ENCODE measurements at regions not wholly inside any gene's neighbourhood (a gene's known extent, or its start where the extent isn't known, plus 50 kb on each side); places are given as distances from the start of the nearest gene placed in this dataset.

DNA sequence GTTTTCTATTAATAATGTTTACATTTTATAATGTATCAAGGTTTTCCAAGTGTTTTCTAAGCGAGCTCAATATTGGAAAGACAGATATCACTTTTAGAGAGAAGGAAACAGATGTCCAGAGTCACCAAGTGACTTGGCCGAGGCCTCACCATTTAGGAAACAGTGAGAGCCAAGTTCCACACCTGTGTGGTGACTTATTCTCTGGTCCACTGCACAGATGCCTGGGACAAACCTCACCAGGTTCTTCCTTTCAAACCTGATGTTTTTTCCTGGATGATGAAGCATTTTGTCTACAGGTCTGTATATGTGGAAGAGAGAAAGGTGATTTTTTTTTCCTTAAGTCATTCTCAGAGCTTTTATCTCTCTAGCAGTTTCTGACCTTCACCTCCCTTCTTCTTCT lies 280.7 kb downstream of the LPIN1 start:
- TF ChIP-seq EP300 (IDR thresholded peaks at IDR 0.05) (no peak), POLR2AphosphoS5 (IDR thresholded peaks at IDR 0.05) (no peak), POLR2A (IDR thresholded peaks at IDR 0.05) (no peak)
- Histone ChIP-seq H3K27ac (no peak overlapping the region), H3K27me3 (no peaks in the 10 kb centered on the region), H3K4me3 (no peak overlapping the region), H3K4me1 (no peaks in the 10 kb centered on the region), H3K9me3 (no peaks in the 10 kb centered on the region), H3K36me3 (no peaks in the 10 kb centered on the region)
- WGBS = 71% methylated on average over 2 of the region's 2 CpGs
- no peak for DNase-seq (ENCODE audit: low spot score in 2 of 2)

DNA sequence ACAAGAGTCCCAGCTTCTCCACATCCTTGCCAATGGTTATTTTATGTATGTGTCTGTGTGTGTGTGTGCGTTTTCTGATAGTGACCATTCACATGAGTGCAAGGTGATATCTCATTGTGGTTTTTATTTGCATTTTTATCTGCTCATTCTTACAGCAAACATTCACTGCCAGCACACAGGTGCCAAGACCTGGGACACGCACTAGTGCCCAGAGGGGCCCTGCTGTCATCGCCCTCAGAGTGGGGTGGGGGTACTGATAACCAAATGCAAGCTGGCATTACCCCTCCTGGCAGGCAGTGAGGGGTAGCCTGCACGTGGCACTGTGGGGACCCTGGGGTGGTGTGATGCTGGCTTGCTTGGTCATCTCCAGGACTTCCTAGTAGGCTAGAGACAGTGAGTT lies 285.4 kb downstream of the LPIN1 start:
- TF ChIP-seq, protein P1, sequence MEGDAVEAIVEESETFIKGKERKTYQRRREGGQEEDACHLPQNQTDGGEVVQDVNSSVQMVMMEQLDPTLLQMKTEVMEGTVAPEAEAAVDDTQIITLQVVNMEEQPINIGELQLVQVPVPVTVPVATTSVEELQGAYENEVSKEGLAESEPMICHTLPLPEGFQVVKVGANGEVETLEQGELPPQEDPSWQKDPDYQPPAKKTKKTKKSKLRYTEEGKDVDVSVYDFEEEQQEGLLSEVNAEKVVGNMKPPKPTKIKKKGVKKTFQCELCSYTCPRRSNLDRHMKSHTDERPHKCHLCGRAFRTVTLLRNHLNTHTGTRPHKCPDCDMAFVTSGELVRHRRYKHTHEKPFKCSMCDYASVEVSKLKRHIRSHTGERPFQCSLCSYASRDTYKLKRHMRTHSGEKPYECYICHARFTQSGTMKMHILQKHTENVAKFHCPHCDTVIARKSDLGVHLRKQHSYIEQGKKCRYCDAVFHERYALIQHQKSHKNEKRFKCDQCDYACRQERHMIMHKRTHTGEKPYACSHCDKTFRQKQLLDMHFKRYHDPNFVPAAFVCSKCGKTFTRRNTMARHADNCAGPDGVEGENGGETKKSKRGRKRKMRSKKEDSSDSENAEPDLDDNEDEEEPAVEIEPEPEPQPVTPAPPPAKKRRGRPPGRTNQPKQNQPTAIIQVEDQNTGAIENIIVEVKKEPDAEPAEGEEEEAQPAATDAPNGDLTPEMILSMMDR (IDR thresholded peaks at IDR 0.05) = no peak
- no peak for TF ChIP-seq POLR2AphosphoS5 (IDR thresholded peaks at IDR 0.05)
- TF ChIP-seq EP300 (IDR thresholded peaks at IDR 0.05) = no peak
- no peak for TF ChIP-seq POLR2A (IDR thresholded peaks at IDR 0.05)
- 84% methylated on average over 4 of the region's 4 CpGs for WGBS
- no peak for DNase-seq (ENCODE audit: low spot score in 2 of 2)
- H3K36me3 ChIP-seq = no peaks in the 10 kb centered on the region
- H3K9me3 ChIP-seq = no peaks in the 10 kb centered on the region
- H3K27me3 ChIP-seq = no peaks in the 10 kb centered on the region
- H3K4me1 ChIP-seq = no peaks in the 10 kb centered on the region
- no peak overlapping the region for H3K4me3 ChIP-seq
- no peak overlapping the region for H3K27ac ChIP-seq

DNA sequence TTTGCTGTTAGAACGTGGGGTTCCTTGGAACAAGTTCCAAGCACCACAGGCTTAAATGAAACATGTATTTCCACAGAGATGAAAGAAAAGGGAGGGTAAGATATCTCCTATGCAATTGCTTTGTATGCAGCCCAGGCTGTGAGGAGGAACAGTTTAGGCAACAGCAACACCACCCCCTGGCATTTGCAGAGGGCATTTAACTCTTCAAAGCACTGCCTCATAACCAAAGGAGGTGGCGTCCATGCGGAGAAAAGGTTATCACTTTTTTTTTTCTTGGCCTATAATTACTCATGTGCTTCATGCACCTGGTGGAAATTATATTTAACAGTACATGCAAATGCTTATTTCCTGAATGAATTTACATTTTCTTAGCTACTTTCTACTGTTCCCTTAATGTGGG lies 286.0 kb downstream of the LPIN1 start:
- Histone ChIP-seq H3K4me3 (no peak overlapping the region), H3K9me3 (no peaks in the 10 kb centered on the region), H3K27me3 (no peaks in the 10 kb centered on the region), H3K36me3 (no peaks in the 10 kb centered on the region), H3K27ac (no peak overlapping the region), H3K4me1 (no peaks in the 10 kb centered on the region)
- TF ChIP-seq POLR2A (IDR thresholded peaks at IDR 0.05) (no peak), POLR2AphosphoS5 (IDR thresholded peaks at IDR 0.05) (no peak), EP300 (IDR thresholded peaks at IDR 0.05) (no peak)
- TF ChIP-seq, protein P1 (IDR thresholded peaks at IDR 0.05) = no peak
- WGBS = 56% methylated on average over 3 of the region's 3 CpGs
- DNase-seq (ENCODE audit: low spot score in 2 of 2) = no peak

DNA sequence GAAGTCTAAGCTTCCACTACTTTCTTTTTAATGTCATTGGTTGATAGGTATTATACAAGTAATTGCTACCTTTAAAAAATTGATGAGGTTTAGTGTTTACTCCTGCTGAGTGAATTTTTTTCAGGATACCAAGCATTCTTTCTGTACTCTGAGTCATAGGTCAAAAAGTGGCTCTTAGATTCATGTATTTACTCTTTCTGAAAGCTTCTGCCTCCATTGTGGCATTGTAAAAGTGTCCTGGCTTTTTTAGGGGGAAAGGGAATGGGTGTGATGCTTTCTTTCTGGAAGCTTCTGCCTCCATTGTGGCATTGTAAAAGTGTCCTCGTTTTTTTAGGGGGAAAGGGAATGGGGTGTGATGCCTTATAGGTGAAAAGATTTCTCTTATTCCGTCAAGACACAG lies 286.5 kb downstream of the LPIN1 start:
- no peak for TF ChIP-seq EP300 (IDR thresholded peaks at IDR 0.05)
- no peak for TF ChIP-seq POLR2A (IDR thresholded peaks at IDR 0.05)
- TF ChIP-seq, protein P1 (IDR thresholded peaks at IDR 0.05) = no peak
- Histone ChIP-seq H3K27me3 (no peaks in the 10 kb centered on the region), H3K27ac (no peak overlapping the region), H3K9me3 (no peaks in the 10 kb centered on the region), H3K4me3 (no peak overlapping the region), H3K4me1 (no peaks in the 10 kb centered on the region), H3K36me3 (no peaks in the 10 kb centered on the region)
- DNase-seq (ENCODE audit: low spot score in 2 of 2) = no peak
- 72% methylated on average over 2 of the region's 2 CpGs for WGBS

DNA sequence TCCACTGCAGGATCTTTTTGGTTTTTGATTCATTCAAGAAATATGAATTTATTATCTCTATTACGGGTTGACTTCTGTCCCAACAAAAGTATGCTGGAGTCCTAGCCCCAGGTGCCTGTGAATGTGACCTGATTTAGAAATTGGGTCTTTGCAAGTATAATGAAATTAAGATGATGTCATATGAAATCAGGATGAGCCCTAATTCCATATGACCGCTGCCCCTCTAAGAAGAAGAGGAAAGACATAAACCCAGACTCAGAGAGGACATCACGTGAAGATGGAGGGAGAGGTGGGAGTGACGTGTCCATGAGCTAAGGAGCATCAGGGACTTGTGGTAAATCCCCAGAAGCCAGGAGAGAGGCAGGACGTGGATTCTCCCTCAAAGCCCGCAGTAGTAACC lies 287.1 kb downstream of the LPIN1 start:
- Histone ChIP-seq H3K27me3 (no peaks in the 10 kb centered on the region), H3K9me3 (no peaks in the 10 kb centered on the region), H3K27ac (no peak overlapping the region), H3K4me1 (no peaks in the 10 kb centered on the region), H3K4me3 (no peak overlapping the region), H3K36me3 (no peaks in the 10 kb centered on the region)
- WGBS = 95% methylated on average over 6 of the region's 6 CpGs
- TF ChIP-seq EP300 (IDR thresholded peaks at IDR 0.05) (no peak), POLR2A (IDR thresholded peaks at IDR 0.05) (no peak), POLR2AphosphoS5 (IDR thresholded peaks at IDR 0.05) (no peak)
- TF ChIP-seq, protein P1 (IDR thresholded peaks at IDR 0.05) = no peak
- DNase-seq (ENCODE audit: low spot score in 2 of 2) = no peak

DNA sequence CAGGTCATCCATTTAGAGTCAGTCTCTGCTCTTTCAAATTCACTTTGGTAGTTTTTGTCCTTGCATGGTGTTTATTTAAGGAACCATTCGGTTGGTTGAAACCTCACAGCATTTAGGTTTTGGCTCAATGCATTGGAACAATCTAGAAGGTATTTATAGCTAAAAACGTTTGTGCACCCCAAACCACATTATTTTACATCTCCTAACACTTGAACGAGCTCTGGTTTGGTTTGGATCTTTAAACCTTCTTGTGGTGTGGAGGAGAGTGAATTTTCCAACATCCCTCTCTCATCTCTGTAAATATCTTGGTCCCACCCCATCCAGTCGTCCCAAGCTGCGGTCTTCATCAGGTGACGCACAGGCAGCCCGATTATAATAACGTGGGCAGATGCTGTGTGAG lies 287.9 kb downstream of the LPIN1 start:
- WGBS = 83% methylated on average over 8 of the region's 8 CpGs
- H3K9me3 ChIP-seq = no peaks in the 10 kb centered on the region
- H3K27me3 ChIP-seq = no peaks in the 10 kb centered on the region
- no peak for DNase-seq (ENCODE audit: low spot score in 2 of 2)
- TF ChIP-seq, protein P1 (IDR thresholded peaks at IDR 0.05) = no peak
- TF ChIP-seq POLR2A (IDR thresholded peaks at IDR 0.05) (no peak), POLR2AphosphoS5 (IDR thresholded peaks at IDR 0.05) (no peak), EP300 (IDR thresholded peaks at IDR 0.05) (no peak)
- no peak overlapping the region for H3K27ac ChIP-seq
- no peaks in the 10 kb centered on the region for H3K4me1 ChIP-seq
- H3K4me3 ChIP-seq = no peak overlapping the region
- H3K36me3 ChIP-seq = no peaks in the 10 kb centered on the region

Measured in suprapubic skin (tissue), 4 donors.